Progenitor cell of endocrine pancreas (in vitro differentiated cells): ENCODE measurements at regions not wholly inside any gene's neighbourhood (a gene's known extent, or its start where the extent isn't known, plus 50 kb on each side); places are given as distances from the start of the nearest gene placed in this dataset.

ENCODE experiments used
- DNase-seq: peaks from one replicate; pipeline ENCODE4 v3.0.0; 2021; ENCODE audit warnings: low spot score; ENCODE audit not compliant: unreplicated experiment
- H3K27ac Mint-ChIP-seq: 2 replicates; pipeline ENCODE4 v1.8.0; 2021; ENCODE audit warnings: mild to moderate bottlenecking, moderate library complexity, mixed read lengths
- H3K27me3 Mint-ChIP-seq: 2 replicates; pipeline ENCODE4 v1.8.0; 2021; ENCODE audit warnings: mixed read lengths
- H3K36me3 Mint-ChIP-seq: 2 replicates; pipeline ENCODE4 v1.8.0; 2022; ENCODE audit warnings: mixed read lengths; ENCODE audit not compliant: insufficient read depth
- H3K4me1 Mint-ChIP-seq: 2 replicates; pipeline ENCODE4 v1.8.0; 2021; ENCODE audit warnings: low read depth, mixed read lengths
- H3K4me3 Mint-ChIP-seq: 2 replicates; pipeline ENCODE4 v1.8.0; 2021; ENCODE audit warnings: low read depth, mild to moderate bottlenecking, moderate library complexity, mixed read lengths
- H3K9me3 Mint-ChIP-seq: 2 replicates; pipeline ENCODE4 v1.8.0; 2021; ENCODE audit warnings: low read depth, mixed read lengths
- CTCF ChIP-seq: fragments of 200-600 bp; sonication (generic); IDR thresholded peaks from one replicate; pipeline ENCODE4 v1.5.0; 2021; ENCODE audit warnings: antibody characterized with exemption, mild to moderate bottlenecking; ENCODE audit not compliant: unreplicated experiment

- Mint-ChIP-seq H3K4me1 (peaks cover 15% of the 10 kb centered on the region), H3K27ac (no peak overlapping the region), H3K9me3 (no peaks in the 10 kb centered on the region), H3K27me3 (no peaks in the 10 kb centered on the region), H3K4me3 (no peak overlapping the region), H3K36me3 (no peaks in the 10 kb centered on the region)
- TF ChIP-seq CTCF = no peak
- DNase-seq = no peak
These were observed 122.6 kb upstream of the MED13 start for GRCh38 chr17:62187681-62188080.

- no peaks in the 10 kb centered on the region for H3K36me3 Mint-ChIP-seq
- TF ChIP-seq CTCF = no peak
These were observed 121.8 kb upstream of the MED13 start for GRCh38 chr17:62186841-62187240.

GRCh38 chr17:62180772-62181171 lies 115.7 kb upstream of the MED13 start:
- Mint-ChIP-seq H3K27ac (no peak overlapping the region), H3K36me3 (no peaks in the 10 kb centered on the region), H3K4me3 (no peak overlapping the region), H3K27me3 (no peaks in the 10 kb centered on the region), H3K4me1 (no peaks in the 10 kb centered on the region), H3K9me3 (peaks cover 3% of the 10 kb centered on the region)
- DNase-seq = no peak
- TF ChIP-seq CTCF = no peak

More at GRCh38 chr17:62186841-62187240, 121.8 kb upstream of the MED13 start:
- no peaks in the 10 kb centered on the region for H3K27me3 Mint-ChIP-seq
- no peak overlapping the region for H3K27ac Mint-ChIP-seq
- H3K9me3 Mint-ChIP-seq = no peaks in the 10 kb centered on the region
- no peak overlapping the region for H3K4me3 Mint-ChIP-seq
- DNase-seq = no peak
- H3K4me1 Mint-ChIP-seq = peaks cover 12% of the 10 kb centered on the region

- DNase-seq = no peak
- Mint-ChIP-seq H3K36me3 (no peaks in the 10 kb centered on the region), H3K4me1 (no peaks in the 10 kb centered on the region), H3K27ac (no peak overlapping the region), H3K9me3 (peaks cover 3% of the 10 kb centered on the region), H3K27me3 (no peaks in the 10 kb centered on the region), H3K4me3 (no peak overlapping the region)
- no peak for TF ChIP-seq CTCF
These were observed 114.6 kb upstream of the MED13 start for GRCh38 chr17:62179525-62180161.

- Mint-ChIP-seq H3K36me3 (no peaks in the 10 kb centered on the region), H3K27me3 (no peaks in the 10 kb centered on the region), H3K4me1 (no peaks in the 10 kb centered on the region), H3K4me3 (no peak overlapping the region), H3K9me3 (peaks cover 3% of the 10 kb centered on the region), H3K27ac (no peak overlapping the region)
- no peak for DNase-seq
- TF ChIP-seq CTCF = no peak
These were observed 113.5 kb upstream of the MED13 start for GRCh38 chr17:62178579-62178978.
